Right cardiac atrium (tissue), 5 donors: ENCODE measurements at regions not wholly inside any gene's neighbourhood (a gene's known extent, or its start where the extent isn't known, plus 50 kb on each side); places are given as distances from the start of the nearest gene placed in this dataset.
"Not testable (repeated sequence)": the region's sequence is repeated elsewhere in the genome, so short reads cannot be mapped to it uniquely, and the experiment has no call there.

Experiments used
- ATAC-seq, 2 donors: fragments of 200-7000 bp; cut with Tn5 transposase; one replicate each; pipeline versions ENCODE4 v1.8.0 to v1.9.1; 2020; ENCODE audit warnings: moderate library complexity in 2 of 2, mild to moderate bottlenecking in 1 of 2
- DNase-seq, 3 donors: peaks; one replicate each; pipeline ENCODE4 v3.0.0-alpha.2; 2020
- H3K27ac ChIP-seq: one replicate; pipeline ENCODE4 v1.5.1; 2013; ENCODE audit warnings: mild to moderate bottlenecking, low read length, control low read depth, moderate library complexity
- H3K27me3 ChIP-seq: one replicate; pipeline ENCODE4 v1.6.1; 2013; ENCODE audit not compliant: control insufficient read depth, insufficient read depth
- H3K4me1 ChIP-seq: one replicate; pipeline ENCODE4 v1.6.1; 2013; ENCODE audit warnings: low read length; ENCODE audit not compliant: control insufficient read depth, insufficient read depth
- H3K4me3 ChIP-seq: one replicate; pipeline ENCODE4 v1.5.1; 2013; ENCODE audit warnings: low read length, control low read depth
- H3K9me3 ChIP-seq: one replicate; pipeline ENCODE4 v1.6.1; 2013; ENCODE audit warnings: low read length; ENCODE audit not compliant: control insufficient read depth
- WGBS: extraction: QIAGEN DNeasy Blood & Tissue Kit; methylation state at CpG from one replicate; pipeline ENCODE4 v1.1.7; 2013; 5-methylcytosine and 5-hydroxymethylcytosine counted together
- intact Hi-C, 4 donors: fragments of 100-400 bp; cut with DNase I; formaldehyde crosslinking; loops; one replicate each; pipeline versions ENCODE4 v1.11.0 to v1.14.0; 2022 to 2023
- donor health status: healthy with polysubstance abuse.
- donor health status: DM: no; HTN: yes; CAD: no.
- donor health status: DM: no; HTN: no; CAD: no.
- donor health status: DM: no; HTN: yes; CAD: no; lungs with severe emphysema.
- donor health status: DM: yes; HTN: yes; CAD: no.

- DNase-seq (peak in 2 of 3 donors; percentile 31 to 73), ATAC-seq (peak in 1 of 2 donors; percentile 44)
- H3K4me3 ChIP-seq: no peak overlapping the region
- H3K27me3 ChIP-seq: no peaks in the 10 kb centered on the region
- WGBS: 64% methylated on average over 16 of the region's 16 CpGs
- H3K4me1 ChIP-seq: no peaks in the 10 kb centered on the region
- intact Hi-C loops: no loop called here
- H3K27ac ChIP-seq: no peak overlapping the region
- no peaks in the 10 kb centered on the region for H3K9me3 ChIP-seq
Measured at GRCh38 chr18:78496079-78496478, 483.5 kb upstream of the SALL3 start.

GRCh38 chr18:78497641-78498040 is 482.0 kb upstream of the SALL3 start:
- no peak for DNase-seq
- H3K4me3 ChIP-seq: no peak overlapping the region
- no peaks in the 10 kb centered on the region for H3K27me3 ChIP-seq
- 59% methylated on average over 13 of the region's 13 CpGs for WGBS
- no peaks in the 10 kb centered on the region for H3K9me3 ChIP-seq
- H3K27ac ChIP-seq: no peak overlapping the region
- no peaks in the 10 kb centered on the region for H3K4me1 ChIP-seq
- intact Hi-C loops: no loop called here
- ATAC-seq: peak in 1 of 2 donors; percentile 14

GRCh38 chr18:78499586-78499985 is 480.0 kb upstream of the SALL3 start:
- H3K9me3 ChIP-seq: no peaks in the 10 kb centered on the region
- intact Hi-C loops: no loop called here
- ATAC-seq (no peak), DNase-seq (no peak)
- no peaks in the 10 kb centered on the region for H3K27me3 ChIP-seq
- H3K27ac ChIP-seq: no peak overlapping the region
- no peak overlapping the region for H3K4me3 ChIP-seq
- WGBS: 85% methylated on average over 15 of the region's 15 CpGs
- H3K4me1 ChIP-seq: no peaks in the 10 kb centered on the region

- H3K9me3 ChIP-seq: no peaks in the 10 kb centered on the region
- H3K27ac ChIP-seq: no peak overlapping the region
- ATAC-seq: no peak
- H3K4me3 ChIP-seq: no peak overlapping the region
- no peak for DNase-seq
- H3K27me3 ChIP-seq: no peaks in the 10 kb centered on the region
- intact Hi-C loops: no loop called here
- 89% methylated on average over 7 of the region's 7 CpGs for WGBS
- H3K4me1 ChIP-seq: no peaks in the 10 kb centered on the region
Measured at GRCh38 chr18:78501251-78501650, 478.4 kb upstream of the SALL3 start.

- Histone ChIP-seq H3K4me3 (no peak overlapping the region), H3K27me3 (no peaks in the 10 kb centered on the region), H3K27ac (no peak overlapping the region), H3K9me3 (no peaks in the 10 kb centered on the region), H3K4me1 (no peaks in the 10 kb centered on the region)
- DNase-seq (no peak), ATAC-seq (no peak)
- intact Hi-C loops: no loop called here
- WGBS: 93% methylated on average over 15 of the region's 15 CpGs
Measured at GRCh38 chr18:78503129-78503528, 476.5 kb upstream of the SALL3 start.

- ATAC-seq: peak in 1 of 2 donors; percentile 13
Measured at GRCh38 chr18:78505851-78506461, 473.7 kb upstream of the SALL3 start.

GRCh38 chr18:78507217-78507616 is 472.4 kb upstream of the SALL3 start:
- intact Hi-C loops: no loop called here
- Histone ChIP-seq H3K9me3 (no peaks in the 10 kb centered on the region), H3K27me3 (no peaks in the 10 kb centered on the region), H3K27ac (no peak overlapping the region), H3K4me3 (no peak overlapping the region), H3K4me1 (no peaks in the 10 kb centered on the region)
- no peak for ATAC-seq
- no peak for DNase-seq
- WGBS: 76% methylated on average over 12 of the region's 12 CpGs

More at GRCh38 chr18:78505851-78506461, 473.7 kb upstream of the SALL3 start:
- Histone ChIP-seq H3K27ac (no peak overlapping the region), H3K9me3 (no peaks in the 10 kb centered on the region), H3K27me3 (no peaks in the 10 kb centered on the region), H3K4me1 (no peaks in the 10 kb centered on the region), H3K4me3 (no peak overlapping the region)
- intact Hi-C loops: no loop called here
- WGBS: 60% methylated on average over 30 of the region's 30 CpGs
- DNase-seq: no peak

GRCh38 chr18:78508228-78508824 is 471.3 kb upstream of the SALL3 start:
- H3K4me3 ChIP-seq, H3K4me1 ChIP-seq, intact Hi-C loops, H3K9me3 ChIP-seq, H3K27me3 ChIP-seq, H3K27ac ChIP-seq, ATAC-seq: not testable (repeated sequence)
- DNase-seq: peak in 1 of 3 donors; percentile 30
- 87% methylated on average over 19 of the region's 19 CpGs for WGBS

- intact Hi-C loops: no loop called here
- Histone ChIP-seq H3K4me1 (no peaks in the 10 kb centered on the region), H3K27me3 (no peaks in the 10 kb centered on the region), H3K27ac (no peak overlapping the region), H3K9me3 (no peaks in the 10 kb centered on the region), H3K4me3 (no peak overlapping the region)
- DNase-seq (no peak), ATAC-seq (peak in 1 of 2 donors; percentile 35)
- WGBS: 36% methylated on average over 7 of the region's 7 CpGs
Measured at GRCh38 chr18:78510091-78510490, 469.5 kb upstream of the SALL3 start.

GRCh38 chr18:78510636-78511035 is 469.0 kb upstream of the SALL3 start:
- Histone ChIP-seq H3K27me3 (no peaks in the 10 kb centered on the region), H3K4me1 (no peaks in the 10 kb centered on the region), H3K4me3 (no peak overlapping the region), H3K27ac (no peak overlapping the region), H3K9me3 (no peaks in the 10 kb centered on the region)
- 58% methylated on average over 7 of the region's 7 CpGs for WGBS
- no peak for ATAC-seq
- no peak for DNase-seq
- intact Hi-C loops: no loop called here

GRCh38 chr18:78511666-78512601 is 467.7 kb upstream of the SALL3 start:
- intact Hi-C loops: no loop called here
- Histone ChIP-seq H3K27ac (no peak overlapping the region), H3K4me1 (no peaks in the 10 kb centered on the region), H3K9me3 (no peaks in the 10 kb centered on the region), H3K4me3 (no peak overlapping the region), H3K27me3 (no peaks in the 10 kb centered on the region)
- 83% methylated on average over 24 of the region's 24 CpGs for WGBS
- ATAC-seq (peak in 1 of 2 donors; percentile 24), DNase-seq (no peak)
